ENCODE measurements at regions not wholly inside any gene's neighbourhood (a gene's known extent, or its start where the extent isn't known, plus 50 kb on each side); places are given as distances from the start of the nearest gene placed in this dataset.

GRCh38 chr1:184145083-184145482, 93.6 kb downstream of the TSEN15 start:
- ChIA-PET CTCF (ENCODE audit: partially characterized antibody) (interaction anchor here (0.6 to 1.0 kb wide), 2 partner anchors 78 to 384 kb away, joined by 3 read pairs; no protein-coding TSS in a partner anchor), POLR2A (ENCODE audit: partially characterized antibody) (no interaction called here)
- H3K14ac ChIP-seq (ENCODE audit: insufficient read length): no peak overlapping the region
- no peaks in the 10 kb centered on the region for H3K27me3 ChIP-seq (replicated peaks in 1 of 4; ENCODE audit: control insufficient read depth in 3 of 4, extremely low read depth in 1 of 4, insufficient read depth in 3 of 4, low read length in 3 of 4)
- no peak overlapping the region for H2AK5ac ChIP-seq (ENCODE audit: low read depth, low read length)
- H3K79me1 ChIP-seq (ENCODE audit: low read depth, low read length): no peaks in the 10 kb centered on the region
- no peaks in the 10 kb centered on the region for H3K79me2 ChIP-seq (ENCODE audit: control insufficient read depth in 1 of 2, insufficient read depth in 2 of 2, low read length in 2 of 2)
- no peaks in the 10 kb centered on the region for H3K4me1 ChIP-seq (replicated peaks in 1 of 4; ENCODE audit: control insufficient read depth in 3 of 4, insufficient read depth in 4 of 4, low read length in 3 of 4)
- FAIRE-seq (no peak), DNase-seq (ENCODE audit: low read depth in 1 of 2, low spot score in 2 of 2) (no peak)
- no peak overlapping the region for H4K8ac ChIP-seq (ENCODE audit: extremely low read depth, insufficient read depth, low read length)
- H2BK20ac ChIP-seq (ENCODE audit: low read length): no peak overlapping the region
- H3K9ac ChIP-seq (replicated peaks in 1 of 4; ENCODE audit: extremely low read depth in 1 of 4, low read depth in 3 of 4, low read length in 3 of 4): no peak overlapping the region
- H3K4ac ChIP-seq (replicated peaks; ENCODE audit: insufficient read length, low read depth, low read length): no peak overlapping the region
- H3K4me2 ChIP-seq (ENCODE audit: insufficient read depth in 1 of 2, low read depth in 2 of 2, low read length in 2 of 2): no peak overlapping the region
- no peak overlapping the region for H3K56ac ChIP-seq (replicated peaks; ENCODE audit: insufficient read length, low read depth, low read length)
- no peak overlapping the region for H3K4me3 ChIP-seq (ENCODE audit: extremely low read depth in 1 of 4, insufficient read depth in 2 of 4, low read depth in 3 of 4, low read length in 4 of 4)
- no peak overlapping the region for H4K91ac ChIP-seq (replicated peaks; ENCODE audit: insufficient read length, low read length)
- no peak overlapping the region for H2AFZ ChIP-seq (ENCODE audit: low read length)
- H4K5ac ChIP-seq (ENCODE audit: insufficient read length, low read depth, low read length): no peak overlapping the region
- peaks cover 0 to 3% of the 10 kb centered on the region in 2 experiments; a peak in 1 of 4 replicates for H3K9me3 ChIP-seq (ENCODE audit: insufficient read depth in 2 of 2, low read depth in 1 of 2, low read length in 1 of 2)
- no peaks in the 10 kb centered on the region for H3K23me2 ChIP-seq (ENCODE audit: low read depth, low read length)
- H4K20me1 ChIP-seq (replicated peaks in 1 of 2; ENCODE audit: control insufficient read depth in 1 of 2, insufficient read depth in 2 of 2, low read length in 2 of 2): no peaks in the 10 kb centered on the region
- no peak overlapping the region for H3K18ac ChIP-seq (ENCODE audit: extremely low read depth, low read length)
- H2BK5ac ChIP-seq (ENCODE audit: low read depth, low read length): no peak overlapping the region
- H3K36me3 ChIP-seq (ENCODE audit: control insufficient read depth in 2 of 4, insufficient read depth in 4 of 4, low read length in 3 of 4): no peaks in the 10 kb centered on the region
- 99% methylated on average over 5 of the region's 5 CpGs; no CpG with 5 or more reads in 1 of the 2 experiments for WGBS, 2 experiments (ENCODE audit: extremely low coverage in 1 of 2, insufficient coverage in 1 of 2, insufficient read length in 1 of 2, insufficient replicate concordance in 2 of 2, low coverage in 1 of 2, low lambda C conversion rate in 2 of 2, missing lambda C conversion rate in 1 of 2)
- H2BK120ac ChIP-seq (replicated peaks; ENCODE audit: low read depth, low read length): no peak overlapping the region
- H3K23ac ChIP-seq (ENCODE audit: insufficient read length): no peak overlapping the region
- no peak overlapping the region for H2BK15ac ChIP-seq (ENCODE audit: low read length)
- no peak overlapping the region for H2BK12ac ChIP-seq (ENCODE audit: low read depth, low read length)
- no peak overlapping the region for H3K27ac ChIP-seq (ENCODE audit: low read depth, low read length)
- TF ChIP-seq KDM1A (IDR thresholded peaks at IDR 0.05; ENCODE audit: borderline replicate concordance, low read length): no peak
- no peak for TF ChIP-seq ATF2 (IDR thresholded peaks at IDR 0.05; ENCODE audit: low read length)
- no peak for TF ChIP-seq SIRT6 (IDR thresholded peaks at IDR 0.05; ENCODE audit: low read length)
- no peak for TF ChIP-seq CHD1 (IDR thresholded peaks at IDR 0.05; ENCODE audit: low read depth, low read length)
